Tibial nerve (tissue), 4 donors: ENCODE measurements at regions not wholly inside any gene's neighbourhood (a gene's known extent, or its start where the extent isn't known, plus 50 kb on each side); places are given as distances from the start of the nearest gene placed in this dataset.

Experiments used
- EP300 ChIP-seq, 2 donors: sonication (generic); formaldehyde crosslinking; IDR thresholded peaks; one replicate each; pipeline ENCODE4 v1.6.1; 2017; ENCODE audit warnings: antibody characterized with exemption in 2 of 2, mild to moderate bottlenecking in 1 of 2
- POLR2A ChIP-seq, 2 donors: fragments of 450-650 bp; IDR thresholded peaks; one replicate each; pipeline ENCODE4 v1.6.1; 2017; ENCODE audit warnings: antibody characterized with exemption in 2 of 2, mild to moderate bottlenecking in 2 of 2, moderate library complexity in 2 of 2
- TF ChIP-seq, protein P1 (sequence below), 5 experiments: fragments of 200-600 bp in 3 of 5; fragments of 450-650 bp in 2 of 5; sonication (generic) in 3 of 5; IDR thresholded peaks; one replicate each; pipeline ENCODE4 v1.5.1; 2016 to 2019; ENCODE audit warnings: antibody characterized with exemption in 5 of 5, mild to moderate bottlenecking in 3 of 5, moderate library complexity in 2 of 5

DNA sequence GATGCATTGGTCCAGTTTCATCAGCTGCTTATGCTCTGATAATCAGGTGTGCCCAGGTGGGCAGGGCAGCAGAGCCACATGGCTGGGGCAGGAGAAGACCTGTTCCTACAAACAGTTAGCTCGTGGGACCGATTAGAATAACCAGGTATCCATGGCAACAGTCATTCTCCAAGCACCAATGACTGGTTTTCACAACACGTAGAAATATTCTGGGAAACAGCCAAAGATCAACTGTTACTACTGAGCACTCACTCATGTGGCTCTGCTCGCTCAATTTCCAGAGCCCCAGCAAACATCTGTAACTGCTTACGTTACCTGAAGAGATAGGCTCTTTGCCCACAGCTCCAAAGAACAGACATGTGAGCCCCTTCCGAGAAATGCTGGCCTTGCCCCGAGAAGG is 302.0 kb downstream of the AGTPBP1 start:
- TF ChIP-seq, protein P1, sequence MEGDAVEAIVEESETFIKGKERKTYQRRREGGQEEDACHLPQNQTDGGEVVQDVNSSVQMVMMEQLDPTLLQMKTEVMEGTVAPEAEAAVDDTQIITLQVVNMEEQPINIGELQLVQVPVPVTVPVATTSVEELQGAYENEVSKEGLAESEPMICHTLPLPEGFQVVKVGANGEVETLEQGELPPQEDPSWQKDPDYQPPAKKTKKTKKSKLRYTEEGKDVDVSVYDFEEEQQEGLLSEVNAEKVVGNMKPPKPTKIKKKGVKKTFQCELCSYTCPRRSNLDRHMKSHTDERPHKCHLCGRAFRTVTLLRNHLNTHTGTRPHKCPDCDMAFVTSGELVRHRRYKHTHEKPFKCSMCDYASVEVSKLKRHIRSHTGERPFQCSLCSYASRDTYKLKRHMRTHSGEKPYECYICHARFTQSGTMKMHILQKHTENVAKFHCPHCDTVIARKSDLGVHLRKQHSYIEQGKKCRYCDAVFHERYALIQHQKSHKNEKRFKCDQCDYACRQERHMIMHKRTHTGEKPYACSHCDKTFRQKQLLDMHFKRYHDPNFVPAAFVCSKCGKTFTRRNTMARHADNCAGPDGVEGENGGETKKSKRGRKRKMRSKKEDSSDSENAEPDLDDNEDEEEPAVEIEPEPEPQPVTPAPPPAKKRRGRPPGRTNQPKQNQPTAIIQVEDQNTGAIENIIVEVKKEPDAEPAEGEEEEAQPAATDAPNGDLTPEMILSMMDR (IDR thresholded peaks at IDR 0.05): no peak
- TF ChIP-seq POLR2A (IDR thresholded peaks at IDR 0.05): no peak
- TF ChIP-seq EP300 (IDR thresholded peaks at IDR 0.05): no peak
